ENCODE measurements at regions not wholly inside any gene's neighbourhood (a gene's known extent, or its start where the extent isn't known, plus 50 kb on each side); places are given as distances from the start of the nearest gene placed in this dataset.

DNA sequence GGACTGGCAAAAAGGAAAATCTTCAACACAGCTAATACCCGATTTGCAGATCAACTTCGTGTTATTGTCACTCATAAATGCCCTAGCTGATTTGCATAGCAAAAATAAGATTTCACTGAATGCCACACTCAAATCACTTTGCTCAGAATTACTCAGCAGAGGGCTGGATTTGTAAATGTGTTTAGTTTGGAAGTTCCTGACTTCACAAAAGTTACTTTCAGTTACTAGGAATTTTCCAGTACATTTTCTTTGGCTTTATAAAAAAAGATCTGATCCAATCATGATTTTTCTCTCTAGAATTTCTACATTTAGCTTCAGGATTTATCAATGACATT lies 433.3 kb upstream of the ID2 start:
- TF ChIP-seq, protein P1, sequence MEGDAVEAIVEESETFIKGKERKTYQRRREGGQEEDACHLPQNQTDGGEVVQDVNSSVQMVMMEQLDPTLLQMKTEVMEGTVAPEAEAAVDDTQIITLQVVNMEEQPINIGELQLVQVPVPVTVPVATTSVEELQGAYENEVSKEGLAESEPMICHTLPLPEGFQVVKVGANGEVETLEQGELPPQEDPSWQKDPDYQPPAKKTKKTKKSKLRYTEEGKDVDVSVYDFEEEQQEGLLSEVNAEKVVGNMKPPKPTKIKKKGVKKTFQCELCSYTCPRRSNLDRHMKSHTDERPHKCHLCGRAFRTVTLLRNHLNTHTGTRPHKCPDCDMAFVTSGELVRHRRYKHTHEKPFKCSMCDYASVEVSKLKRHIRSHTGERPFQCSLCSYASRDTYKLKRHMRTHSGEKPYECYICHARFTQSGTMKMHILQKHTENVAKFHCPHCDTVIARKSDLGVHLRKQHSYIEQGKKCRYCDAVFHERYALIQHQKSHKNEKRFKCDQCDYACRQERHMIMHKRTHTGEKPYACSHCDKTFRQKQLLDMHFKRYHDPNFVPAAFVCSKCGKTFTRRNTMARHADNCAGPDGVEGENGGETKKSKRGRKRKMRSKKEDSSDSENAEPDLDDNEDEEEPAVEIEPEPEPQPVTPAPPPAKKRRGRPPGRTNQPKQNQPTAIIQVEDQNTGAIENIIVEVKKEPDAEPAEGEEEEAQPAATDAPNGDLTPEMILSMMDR (tag by site-specific recombination; IDR thresholded peaks at IDR 0.05), result no peak
- no peak for TF ChIP-seq ZNF274 (IDR thresholded peaks at IDR 0.05; ENCODE audit: low read length)
- TF ChIP-seq ZNF274 (tag by site-specific recombination; IDR thresholded peaks at IDR 0.05; ENCODE audit: borderline replicate concordance), result no peak
- TF ChIP-seq, protein P2, sequence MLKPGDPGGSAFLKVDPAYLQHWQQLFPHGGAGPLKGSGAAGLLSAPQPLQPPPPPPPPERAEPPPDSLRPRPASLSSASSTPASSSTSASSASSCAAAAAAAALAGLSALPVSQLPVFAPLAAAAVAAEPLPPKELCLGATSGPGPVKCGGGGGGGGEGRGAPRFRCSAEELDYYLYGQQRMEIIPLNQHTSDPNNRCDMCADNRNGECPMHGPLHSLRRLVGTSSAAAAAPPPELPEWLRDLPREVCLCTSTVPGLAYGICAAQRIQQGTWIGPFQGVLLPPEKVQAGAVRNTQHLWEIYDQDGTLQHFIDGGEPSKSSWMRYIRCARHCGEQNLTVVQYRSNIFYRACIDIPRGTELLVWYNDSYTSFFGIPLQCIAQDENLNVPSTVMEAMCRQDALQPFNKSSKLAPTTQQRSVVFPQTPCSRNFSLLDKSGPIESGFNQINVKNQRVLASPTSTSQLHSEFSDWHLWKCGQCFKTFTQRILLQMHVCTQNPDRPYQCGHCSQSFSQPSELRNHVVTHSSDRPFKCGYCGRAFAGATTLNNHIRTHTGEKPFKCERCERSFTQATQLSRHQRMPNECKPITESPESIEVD (tag by site-specific recombination; IDR thresholded peaks at IDR 0.05), result no peak
- TF ChIP-seq ZNF530 (tag by site-specific recombination; IDR thresholded peaks at IDR 0.05; ENCODE audit: low read depth), result no peak
- no peak for TF ChIP-seq ZNF239 (tag by site-specific recombination; IDR thresholded peaks at IDR 0.05)
- TF ChIP-seq SETDB1 (IDR thresholded peaks at IDR 0.05; ENCODE audit: insufficient read length, low read length), result no peak
- TF ChIP-seq YY1 (tag by site-specific recombination; IDR thresholded peaks at IDR 0.05), result no peak
- TF ChIP-seq, protein P3, sequence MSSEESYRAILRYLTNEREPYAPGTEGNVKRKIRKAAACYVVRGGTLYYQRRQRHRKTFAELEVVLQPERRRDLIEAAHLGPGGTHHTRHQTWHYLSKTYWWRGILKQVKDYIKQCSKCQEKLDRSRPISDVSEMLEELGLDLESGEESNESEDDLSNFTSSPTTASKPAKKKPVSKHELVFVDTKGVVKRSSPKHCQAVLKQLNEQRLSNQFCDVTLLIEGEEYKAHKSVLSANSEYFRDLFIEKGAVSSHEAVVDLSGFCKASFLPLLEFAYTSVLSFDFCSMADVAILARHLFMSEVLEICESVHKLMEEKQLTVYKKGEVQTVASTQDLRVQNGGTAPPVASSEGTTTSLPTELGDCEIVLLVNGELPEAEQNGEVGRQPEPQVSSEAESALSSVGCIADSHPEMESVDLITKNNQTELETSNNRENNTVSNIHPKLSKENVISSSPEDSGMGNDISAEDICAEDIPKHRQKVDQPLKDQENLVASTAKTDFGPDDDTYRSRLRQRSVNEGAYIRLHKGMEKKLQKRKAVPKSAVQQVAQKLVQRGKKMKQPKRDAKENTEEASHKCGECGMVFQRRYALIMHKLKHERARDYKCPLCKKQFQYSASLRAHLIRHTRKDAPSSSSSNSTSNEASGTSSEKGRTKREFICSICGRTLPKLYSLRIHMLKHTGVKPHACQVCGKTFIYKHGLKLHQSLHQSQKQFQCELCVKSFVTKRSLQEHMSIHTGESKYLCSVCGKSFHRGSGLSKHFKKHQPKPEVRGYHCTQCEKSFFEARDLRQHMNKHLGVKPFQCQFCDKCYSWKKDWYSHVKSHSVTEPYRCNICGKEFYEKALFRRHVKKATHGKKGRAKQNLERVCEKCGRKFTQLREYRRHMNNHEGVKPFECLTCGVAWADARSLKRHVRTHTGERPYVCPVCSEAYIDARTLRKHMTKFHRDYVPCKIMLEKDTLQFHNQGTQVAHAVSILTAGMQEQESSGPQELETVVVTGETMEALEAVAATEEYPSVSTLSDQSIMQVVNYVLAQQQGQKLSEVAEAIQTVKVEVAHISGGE (tag by site-specific recombination; conservative IDR thresholded peaks at IDR 0.05; ENCODE audit: low read depth), result no peak
- TF ChIP-seq ZNF335 (tag by site-specific recombination; conservative IDR thresholded peaks at IDR 0.05), result no peak
- TF ChIP-seq, protein P4, sequence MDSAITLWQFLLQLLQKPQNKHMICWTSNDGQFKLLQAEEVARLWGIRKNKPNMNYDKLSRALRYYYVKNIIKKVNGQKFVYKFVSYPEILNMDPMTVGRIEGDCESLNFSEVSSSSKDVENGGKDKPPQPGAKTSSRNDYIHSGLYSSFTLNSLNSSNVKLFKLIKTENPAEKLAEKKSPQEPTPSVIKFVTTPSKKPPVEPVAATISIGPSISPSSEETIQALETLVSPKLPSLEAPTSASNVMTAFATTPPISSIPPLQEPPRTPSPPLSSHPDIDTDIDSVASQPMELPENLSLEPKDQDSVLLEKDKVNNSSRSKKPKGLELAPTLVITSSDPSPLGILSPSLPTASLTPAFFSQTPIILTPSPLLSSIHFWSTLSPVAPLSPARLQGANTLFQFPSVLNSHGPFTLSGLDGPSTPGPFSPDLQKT (IDR thresholded peaks at IDR 0.05; ENCODE audit: borderline replicate concordance, low read depth, low read length), result no peak
- TF ChIP-seq, protein P5, sequence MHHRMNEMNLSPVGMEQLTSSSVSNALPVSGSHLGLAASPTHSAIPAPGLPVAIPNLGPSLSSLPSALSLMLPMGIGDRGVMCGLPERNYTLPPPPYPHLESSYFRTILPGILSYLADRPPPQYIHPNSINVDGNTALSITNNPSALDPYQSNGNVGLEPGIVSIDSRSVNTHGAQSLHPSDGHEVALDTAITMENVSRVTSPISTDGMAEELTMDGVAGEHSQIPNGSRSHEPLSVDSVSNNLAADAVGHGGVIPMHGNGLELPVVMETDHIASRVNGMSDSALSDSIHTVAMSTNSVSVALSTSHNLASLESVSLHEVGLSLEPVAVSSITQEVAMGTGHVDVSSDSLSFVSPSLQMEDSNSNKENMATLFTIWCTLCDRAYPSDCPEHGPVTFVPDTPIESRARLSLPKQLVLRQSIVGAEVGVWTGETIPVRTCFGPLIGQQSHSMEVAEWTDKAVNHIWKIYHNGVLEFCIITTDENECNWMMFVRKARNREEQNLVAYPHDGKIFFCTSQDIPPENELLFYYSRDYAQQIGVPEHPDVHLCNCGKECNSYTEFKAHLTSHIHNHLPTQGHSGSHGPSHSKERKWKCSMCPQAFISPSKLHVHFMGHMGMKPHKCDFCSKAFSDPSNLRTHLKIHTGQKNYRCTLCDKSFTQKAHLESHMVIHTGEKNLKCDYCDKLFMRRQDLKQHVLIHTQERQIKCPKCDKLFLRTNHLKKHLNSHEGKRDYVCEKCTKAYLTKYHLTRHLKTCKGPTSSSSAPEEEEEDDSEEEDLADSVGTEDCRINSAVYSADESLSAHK (tag by site-specific recombination; IDR thresholded peaks at IDR 0.05), result no peak
- no peak for TF ChIP-seq SCRT1 (tag by site-specific recombination; IDR thresholded peaks at IDR 0.05; ENCODE audit: borderline replicate concordance)
- TF ChIP-seq ZNF521 (tag by site-specific recombination; IDR thresholded peaks at IDR 0.05), result no peak
- no peak for TF ChIP-seq ZFP41 (tag by site-specific recombination; IDR thresholded peaks at IDR 0.05; ENCODE audit: borderline replicate concordance)
